ENCODE measurements at regions not wholly inside any gene's neighbourhood (a gene's known extent, or its start where the extent isn't known, plus 50 kb on each side); places are given as distances from the start of the nearest gene placed in this dataset.

DNA sequence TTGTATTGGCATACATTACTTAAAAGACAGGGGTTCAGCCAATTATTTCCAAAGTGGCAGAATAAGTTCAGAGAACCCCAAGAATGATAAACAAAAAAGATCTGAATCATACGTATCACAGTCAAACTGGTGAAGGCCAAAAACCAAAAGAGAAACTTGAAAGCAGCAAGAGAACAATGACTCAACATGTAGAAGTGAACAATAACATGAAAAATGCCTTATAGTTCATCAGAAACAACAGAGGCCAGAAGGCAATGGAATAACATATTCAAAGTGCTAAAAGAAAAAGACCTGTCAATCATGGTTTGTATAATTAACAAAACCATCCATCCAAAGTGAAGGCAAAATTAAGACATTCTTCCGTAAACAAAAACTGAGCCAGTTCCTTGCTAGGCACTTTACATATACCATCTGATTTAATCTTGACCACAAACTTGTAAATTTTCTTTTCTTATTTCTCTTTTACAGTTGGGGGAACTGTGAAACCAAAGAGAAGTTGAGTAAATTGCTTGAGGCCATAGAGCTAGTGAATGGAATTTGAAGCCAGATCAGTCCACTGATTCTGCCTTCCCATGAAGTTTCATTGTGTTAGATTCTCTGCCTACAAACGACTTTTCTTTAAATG, 232.1 kb upstream of the SEL1L start:
- no peak for DNase-seq
- intact Hi-C loops (cut with DNase I): no loop called here
- H3K36me3 ChIP-seq (replicated peaks in 1 of 2): no peaks in the 10 kb centered on the region

DNA sequence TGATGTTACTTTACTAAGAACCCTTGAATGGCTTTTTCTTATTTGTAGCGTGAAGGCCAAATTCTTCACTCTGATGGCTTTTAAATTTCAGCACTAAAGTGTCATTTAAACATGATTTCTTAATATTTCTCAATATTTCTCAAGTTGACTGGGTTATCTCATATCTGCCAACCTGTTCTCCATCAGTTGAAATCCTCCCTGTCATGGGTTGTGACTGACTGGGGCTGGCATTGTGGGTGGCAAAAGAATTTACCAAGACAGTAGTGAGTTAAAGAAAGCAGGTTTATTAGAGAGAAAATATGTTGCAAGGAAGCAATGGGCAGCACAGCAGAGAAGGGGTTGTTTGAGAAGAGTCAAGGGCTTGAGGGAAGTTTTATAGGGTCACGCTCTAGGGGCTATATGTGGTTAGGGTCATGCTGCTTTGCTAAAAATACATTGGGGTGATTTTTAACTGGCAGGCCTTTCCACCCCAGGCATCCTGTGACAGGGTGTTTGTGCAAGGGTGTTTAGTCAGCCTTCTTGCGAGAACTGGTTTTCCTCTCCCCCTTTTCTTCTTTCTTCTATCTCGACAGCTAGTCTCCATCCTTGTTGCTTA, 232.8 kb upstream of the SEL1L start:
- Histone ChIP-seq H3K4me3 (no peak overlapping the region), H3K9me3 (replicated peaks in 1 of 3) (no peaks in the 10 kb centered on the region), H3K4me1 (replicated peaks in 1 of 2) (peaks cover 0 to 2% of the 10 kb centered on the region in 2 donors), H3K27me3 (no peaks in the 10 kb centered on the region), H3K36me3 (replicated peaks in 1 of 2) (no peaks in the 10 kb centered on the region), H3K27ac (no peak overlapping the region)
- DNase-seq: no peak
- TF ChIP-seq POLR2A (IDR thresholded peaks at IDR 0.05) (no peak), CTCF (IDR thresholded peaks at IDR 0.05) (no peak)
- WGBS, 4 donors: 74 to 81% (median 79%) methylated on average over 4 of the region's 4 CpGs
- intact Hi-C loops (cut with DNase I): no loop called here

More for the DNA sequence above, 232.1 kb upstream of the SEL1L start:
- 56 to 70% (median 60%) methylated on average over 3 of the region's 3 CpGs for WGBS, 4 donors
- Histone ChIP-seq H3K27me3 (no peaks in the 10 kb centered on the region), H3K4me3 (no peak overlapping the region), H3K27ac (no peak overlapping the region), H3K4me1 (replicated peaks in 1 of 2) (no peaks in the 10 kb centered on the region), H3K9me3 (replicated peaks in 1 of 3) (no peaks in the 10 kb centered on the region)
- no peak for TF ChIP-seq POLR2A (IDR thresholded peaks at IDR 0.05)
- TF ChIP-seq CTCF (IDR thresholded peaks at IDR 0.05): no peak

DNA sequence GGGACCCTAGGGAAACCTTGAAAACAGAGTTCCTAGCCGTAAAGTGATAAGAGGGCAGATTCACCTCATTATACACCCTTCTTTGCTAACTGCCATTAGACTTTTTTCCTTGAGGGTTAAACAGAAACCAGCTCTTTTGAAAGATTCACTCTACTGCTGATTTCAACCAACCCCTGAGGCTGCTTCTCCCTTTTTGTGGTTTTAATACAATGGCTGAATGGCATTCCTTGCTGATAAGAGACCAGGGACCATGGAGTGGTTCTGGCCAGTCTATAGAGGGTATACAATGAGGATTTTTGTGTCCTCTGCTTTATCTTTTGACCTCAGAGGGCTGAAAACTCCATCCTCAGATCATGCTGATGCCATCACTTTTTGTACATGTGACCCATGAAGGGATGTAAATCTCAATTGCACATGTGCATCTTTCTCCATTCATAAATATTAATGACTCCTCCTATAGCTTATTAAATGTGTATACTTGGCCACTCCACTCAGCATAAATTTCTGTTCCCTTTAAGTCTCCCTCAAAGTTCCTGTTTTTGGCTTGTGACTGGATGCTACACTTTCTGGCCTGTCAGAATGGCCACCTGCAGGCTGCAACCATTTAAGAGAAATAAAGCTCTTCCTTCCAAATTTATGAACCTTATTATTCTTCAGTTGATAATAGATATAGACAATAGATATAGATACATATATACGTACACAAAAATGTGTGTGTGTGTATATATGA, 233.8 kb upstream of the SEL1L start:
- TF ChIP-seq CTCF (IDR thresholded peaks at IDR 0.05): no peak
- no peak for TF ChIP-seq POLR2A (IDR thresholded peaks at IDR 0.05)
- Histone ChIP-seq H3K27me3 (no peaks in the 10 kb centered on the region), H3K36me3 (replicated peaks in 1 of 2) (no peaks in the 10 kb centered on the region), H3K27ac (no peak overlapping the region), H3K4me3 (no peak overlapping the region), H3K4me1 (replicated peaks in 1 of 2) (peaks cover 0 to 2% of the 10 kb centered on the region in 2 donors), H3K9me3 (replicated peaks in 1 of 3) (no peaks in the 10 kb centered on the region)
- DNase-seq: no peak
- intact Hi-C loops (cut with DNase I): no loop called here
- WGBS, 4 donors: 73 to 84% (median 80%) methylated on average over 2 of the region's 2 CpGs

GRCh38 chr14:81771651-81772275, 238.1 kb upstream of the SEL1L start:
- Histone ChIP-seq H3K27ac (peak overlapping the region in 1 of 5 donors; percentile 60), H3K9me3 (replicated peaks in 1 of 3) (no peaks in the 10 kb centered on the region), H3K4me1 (replicated peaks in 1 of 2) (peaks cover 0 to 2% of the 10 kb centered on the region in 2 donors), H3K27me3 (no peaks in the 10 kb centered on the region), H3K4me3 (no peak overlapping the region), H3K36me3 (replicated peaks in 1 of 2) (no peaks in the 10 kb centered on the region)
- TF ChIP-seq POLR2A (IDR thresholded peaks at IDR 0.05): no peak
- TF ChIP-seq CTCF (IDR thresholded peaks at IDR 0.05): no peak
- DNase-seq: no peak
- intact Hi-C loops (cut with DNase I): no loop called here
